GM21423 (cell line): ENCODE measurements at regions not wholly inside any gene's neighbourhood (a gene's known extent, or its start where the extent isn't known, plus 50 kb on each side); places are given as distances from the start of the nearest gene placed in this dataset.

Source experiments
- ATAC-seq: cut with Tn5 transposase; IDR thresholded peaks from one replicate; pipeline ENCODE4 v1.9.1; 2021; ENCODE audit warnings: mild to moderate bottlenecking, moderate library complexity; ENCODE audit not compliant: unreplicated experiment

DNA sequence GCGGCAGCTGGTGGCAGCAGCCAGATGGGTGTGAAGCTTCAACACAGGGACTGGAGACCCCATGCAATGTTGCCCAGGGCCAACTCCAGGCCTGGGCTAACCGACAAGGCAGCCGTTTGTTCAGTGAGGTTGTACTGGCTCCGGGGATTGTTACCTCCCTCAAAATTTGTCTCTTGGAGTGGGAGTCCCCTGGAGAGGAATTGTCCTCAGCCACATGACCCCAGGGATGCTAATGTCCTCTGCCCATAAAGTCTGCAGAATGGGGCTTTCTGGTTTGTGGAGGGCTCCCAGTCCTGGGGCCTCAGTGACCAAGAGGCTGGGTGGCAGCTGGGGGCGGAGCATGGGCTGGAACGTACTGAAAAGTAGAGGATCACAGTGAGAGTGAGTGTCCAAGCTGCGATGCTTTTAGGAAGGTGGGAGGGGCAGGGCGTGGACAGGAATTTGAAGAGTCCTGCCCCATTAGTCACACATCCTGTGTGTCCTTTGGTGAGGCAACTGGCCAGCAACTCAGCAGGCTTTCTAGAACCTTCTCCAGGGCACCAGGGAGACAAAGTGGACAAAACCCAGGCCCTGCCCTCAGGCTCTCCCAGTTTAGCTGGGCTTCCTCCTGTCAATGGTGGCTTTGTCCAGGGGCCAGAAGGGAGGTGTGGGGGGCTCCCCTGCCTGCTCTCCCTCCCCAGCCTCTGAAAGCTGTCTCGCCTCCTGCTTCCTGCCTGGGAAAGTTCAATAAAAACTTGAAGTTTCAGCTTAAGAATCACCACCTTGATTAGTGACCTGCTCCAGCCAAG lies 114.0 kb downstream of the NSG2 start:
- no peak for ATAC-seq

DNA sequence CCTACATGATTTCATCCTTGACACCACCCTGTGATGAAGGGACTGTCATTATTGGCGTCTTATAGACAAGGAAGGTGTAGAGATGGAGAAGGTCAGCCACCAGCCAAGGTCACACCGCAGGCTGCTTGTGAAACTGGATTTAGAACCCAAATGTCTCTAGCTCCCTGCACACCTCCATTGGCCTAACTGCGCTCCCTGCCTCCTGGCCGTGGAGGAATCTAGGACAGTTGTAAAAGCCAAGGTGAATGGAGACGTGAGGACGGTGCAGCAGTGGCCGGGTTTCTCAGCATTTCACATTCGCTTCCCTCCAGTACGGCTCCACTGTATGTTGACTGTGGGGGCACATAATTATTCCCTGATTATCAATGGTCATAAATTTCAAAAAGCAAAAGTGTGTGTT lies 119.9 kb downstream of the NSG2 start:
- no peak for ATAC-seq

DNA sequence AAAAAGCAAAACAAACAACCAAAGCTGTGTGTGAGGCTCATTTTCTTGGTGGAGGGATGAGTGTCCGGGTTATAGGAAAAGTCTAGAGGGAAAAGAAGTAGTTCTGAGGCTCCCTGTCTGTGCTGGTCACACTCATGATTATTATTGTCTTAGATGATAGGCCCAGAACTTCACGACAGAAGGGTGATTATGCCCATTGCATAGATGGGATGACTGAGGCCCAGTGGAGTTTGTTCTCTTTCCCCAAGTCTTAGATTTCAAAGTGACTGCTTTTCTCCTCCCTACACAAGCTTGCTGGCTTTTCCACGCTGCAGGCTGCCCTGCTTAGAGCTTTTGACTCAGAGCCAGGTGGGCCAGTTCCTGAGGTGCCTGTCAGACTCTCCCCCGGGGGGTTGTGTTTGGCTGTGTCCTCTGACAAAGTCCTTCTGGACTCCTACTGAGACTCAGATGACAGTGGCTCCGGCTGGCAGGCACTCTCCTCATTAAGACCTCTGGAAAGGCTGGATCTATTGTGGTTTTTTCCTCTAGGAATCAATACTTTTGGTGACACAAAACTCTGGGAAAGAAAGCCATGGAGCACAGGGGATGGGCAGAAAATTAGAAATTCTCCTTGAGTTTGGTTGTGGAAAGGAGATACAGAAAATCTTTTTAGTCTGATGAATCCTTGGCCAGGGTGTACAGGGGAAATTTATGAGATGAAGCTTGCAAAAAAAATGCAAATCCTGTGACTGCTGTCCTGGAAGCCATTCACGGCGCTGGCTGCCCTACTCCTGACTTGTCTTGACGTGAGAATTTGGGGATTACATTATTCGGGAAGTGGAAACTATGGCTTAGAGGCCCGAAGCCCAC lies 120.9 kb downstream of the NSG2 start:
- ATAC-seq: no peak

DNA sequence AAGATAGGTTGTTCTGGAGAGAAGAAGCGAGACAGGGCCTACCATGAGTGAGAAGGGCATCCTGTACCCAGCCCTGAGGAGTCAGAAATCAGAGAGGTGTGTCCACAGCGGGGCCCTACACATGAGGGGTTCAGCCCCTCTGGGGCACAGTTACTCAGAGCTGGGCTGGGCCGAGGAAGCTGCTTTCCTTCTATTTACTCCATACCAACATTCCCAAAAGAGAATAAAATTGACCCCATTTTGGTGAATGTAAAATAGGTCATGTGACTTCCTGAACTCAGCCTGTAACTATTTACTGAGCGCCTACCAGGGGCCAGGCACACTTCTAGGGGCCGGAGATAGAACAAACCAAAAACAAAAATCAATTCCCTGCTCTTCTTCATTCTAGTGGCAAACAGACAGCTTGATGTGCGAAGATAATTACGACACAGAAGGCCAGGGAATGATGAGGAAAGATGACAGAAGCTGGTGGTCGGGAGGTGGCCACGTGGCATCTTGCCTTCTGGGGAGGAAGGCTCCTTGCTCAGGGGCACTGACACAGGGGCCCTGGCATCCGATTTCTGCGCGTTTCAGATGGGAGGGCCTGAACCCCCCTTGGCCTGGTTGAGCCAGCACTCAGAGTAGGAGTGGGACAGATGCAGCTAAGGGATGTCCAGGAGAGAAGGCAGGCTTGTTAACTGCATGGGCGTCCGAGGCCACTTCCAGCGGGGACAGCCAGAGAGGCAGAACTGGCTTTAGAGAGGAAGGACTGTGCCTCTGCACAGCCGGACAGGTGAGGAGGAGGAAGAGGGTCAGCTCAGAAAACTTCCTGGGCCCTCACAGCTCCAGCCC lies 121.8 kb downstream of the NSG2 start:
- ATAC-seq: no peak

DNA sequence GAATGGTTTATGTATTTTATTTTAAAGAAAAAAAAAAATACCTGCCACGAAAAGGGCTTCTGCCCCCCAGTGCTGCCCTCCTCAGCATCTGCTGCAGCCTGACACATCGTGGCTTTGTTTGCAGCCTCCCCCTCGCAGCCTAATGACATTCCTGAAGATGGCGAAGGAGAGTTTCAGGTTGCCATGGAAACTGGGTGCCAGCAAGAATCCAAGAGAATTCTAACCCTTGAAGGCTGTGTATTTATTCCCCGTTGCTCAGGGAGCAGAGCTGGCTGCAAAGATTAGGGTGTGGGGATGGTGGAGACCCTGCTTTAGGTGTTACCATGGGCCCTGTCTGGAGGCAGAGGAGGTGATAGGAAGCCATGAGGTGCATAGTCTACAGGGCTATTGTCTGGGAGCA lies 126.6 kb downstream of the NSG2 start:
- no peak for ATAC-seq

DNA sequence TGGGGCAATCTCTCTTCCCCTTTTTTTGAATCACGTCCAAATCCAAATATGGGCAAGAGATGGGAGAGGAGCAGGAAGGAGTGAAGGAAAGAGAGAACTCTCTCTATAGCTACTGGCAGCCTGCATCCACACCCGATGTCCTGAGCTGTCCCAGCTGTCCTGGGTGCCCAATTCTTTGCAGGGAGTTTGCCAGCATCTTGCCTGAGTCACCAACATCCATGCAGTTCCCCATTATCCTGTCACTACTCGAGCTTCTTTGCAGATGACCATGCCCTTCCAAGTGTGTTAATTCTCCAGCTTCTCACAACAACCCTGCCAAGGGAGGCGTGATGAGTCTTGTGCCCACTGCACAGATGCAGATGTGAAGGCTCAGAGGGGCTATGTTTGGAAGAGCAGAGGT lies 127.1 kb downstream of the NSG2 start:
- no peak for ATAC-seq

DNA sequence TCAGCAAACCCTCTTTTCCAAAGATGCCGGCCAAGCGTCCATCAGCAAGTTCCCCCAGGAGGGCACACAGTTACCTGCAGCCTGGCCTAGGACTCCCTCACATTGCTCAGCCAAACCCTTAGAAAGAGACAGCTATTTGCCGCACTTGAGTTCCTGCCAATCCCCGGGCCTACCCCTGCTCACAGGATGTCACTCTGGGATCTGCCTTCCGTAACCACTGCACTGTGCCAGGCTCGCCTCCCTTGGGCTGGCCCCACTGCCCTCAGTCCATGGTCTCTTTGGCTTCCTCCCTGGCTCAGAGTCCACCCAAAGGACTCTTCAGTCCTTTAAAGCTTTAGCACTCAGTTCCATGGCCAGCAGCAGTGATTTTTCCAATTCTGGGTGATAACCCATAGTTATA lies 128.3 kb downstream of the NSG2 start:
- no peak for ATAC-seq

DNA sequence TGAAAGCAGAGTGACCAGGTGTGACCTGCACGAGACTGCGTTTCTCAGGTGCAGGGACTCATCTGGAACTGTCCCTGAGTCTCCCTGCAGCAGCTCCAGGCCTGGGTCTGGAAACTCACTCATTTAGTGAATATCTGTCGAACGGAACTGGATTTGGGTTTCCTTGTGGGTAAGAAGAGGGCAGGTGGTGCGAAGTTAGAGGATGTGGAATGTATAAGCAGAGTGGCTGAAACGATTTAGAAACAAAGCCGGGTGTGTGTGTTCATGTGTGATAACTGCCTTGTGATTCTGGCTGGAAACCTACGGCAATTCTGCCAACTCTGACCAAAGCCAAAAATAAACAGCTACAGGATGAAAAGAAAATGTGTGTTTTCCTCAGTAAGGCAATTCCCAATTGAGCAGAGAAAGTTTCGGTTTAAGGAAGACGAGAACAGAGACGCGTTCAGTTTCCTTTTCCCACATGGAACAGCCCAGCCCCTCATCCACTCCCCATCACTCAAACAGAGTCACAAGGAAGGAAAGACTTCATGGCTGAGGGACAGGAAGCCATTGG lies 130.3 kb downstream of the NSG2 start:
- ATAC-seq: no peak

DNA sequence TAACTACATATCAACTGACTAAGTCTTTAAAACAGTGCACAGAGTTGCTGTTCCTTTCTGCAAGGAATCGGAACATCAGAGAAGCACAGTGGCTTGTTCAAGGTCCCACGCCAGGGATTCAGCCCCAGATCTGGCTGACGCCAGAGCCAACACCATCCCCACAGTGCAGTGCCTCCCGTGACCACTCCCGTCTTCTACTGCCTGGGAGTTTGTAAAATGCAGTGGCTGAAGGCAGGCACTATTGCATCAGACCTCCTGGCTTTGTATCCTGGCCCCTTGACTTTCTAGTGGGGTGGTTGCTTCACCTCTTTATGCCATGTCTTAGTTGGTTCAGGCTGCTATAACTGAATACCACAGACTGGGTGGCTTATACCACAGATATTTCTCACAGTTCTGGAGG lies 131.0 kb downstream of the NSG2 start:
- ATAC-seq: no peak

DNA sequence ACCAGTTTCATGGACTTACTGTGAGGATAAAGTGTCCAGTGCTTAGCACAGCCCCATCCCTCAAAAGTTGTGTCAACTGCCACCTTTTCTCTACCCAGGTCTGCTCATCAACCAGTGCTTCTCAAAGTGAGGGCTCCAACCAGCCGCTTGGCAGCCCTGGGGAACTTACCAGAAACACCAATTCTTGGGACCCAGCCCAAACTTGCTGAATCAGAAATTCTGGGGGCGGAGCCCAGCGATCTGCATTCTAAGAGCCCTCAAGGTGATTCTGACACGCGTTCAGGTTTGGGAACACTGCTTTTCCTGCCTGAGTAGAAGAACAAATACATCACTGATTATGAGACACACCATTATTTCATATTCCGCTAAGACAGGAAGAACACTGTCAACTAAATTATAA lies 132.0 kb downstream of the NSG2 start:
- no peak for ATAC-seq

DNA sequence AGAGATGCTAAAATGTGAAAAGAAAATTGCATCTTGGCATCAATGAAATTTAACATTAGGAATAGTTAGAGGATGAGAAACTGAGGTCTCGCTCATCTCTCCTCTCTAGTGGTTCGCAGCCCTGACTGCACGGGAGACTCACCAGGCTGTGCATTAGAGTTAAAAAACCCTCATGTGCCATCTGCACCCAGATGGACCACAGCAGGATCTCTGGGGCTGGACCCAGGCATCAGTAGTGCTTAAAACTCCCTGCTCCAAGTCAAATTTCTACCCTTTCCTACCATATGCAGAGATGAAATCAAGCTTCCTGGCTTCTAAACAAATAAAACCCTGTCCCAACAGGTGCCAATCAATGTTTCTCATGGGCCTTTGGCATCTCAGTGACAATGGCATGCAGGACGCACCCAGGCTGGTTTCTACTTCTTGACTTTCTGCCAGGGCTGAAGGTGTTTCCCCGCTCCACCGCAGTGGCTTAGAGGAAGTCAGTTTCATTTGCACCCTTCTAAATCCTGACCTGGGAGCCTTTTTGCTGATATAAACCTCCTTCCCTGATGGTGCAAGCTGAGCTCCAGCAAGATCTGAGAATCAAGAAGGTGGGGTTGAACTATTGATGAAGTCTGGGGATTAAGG lies 132.6 kb downstream of the NSG2 start:
- no peak for ATAC-seq

DNA sequence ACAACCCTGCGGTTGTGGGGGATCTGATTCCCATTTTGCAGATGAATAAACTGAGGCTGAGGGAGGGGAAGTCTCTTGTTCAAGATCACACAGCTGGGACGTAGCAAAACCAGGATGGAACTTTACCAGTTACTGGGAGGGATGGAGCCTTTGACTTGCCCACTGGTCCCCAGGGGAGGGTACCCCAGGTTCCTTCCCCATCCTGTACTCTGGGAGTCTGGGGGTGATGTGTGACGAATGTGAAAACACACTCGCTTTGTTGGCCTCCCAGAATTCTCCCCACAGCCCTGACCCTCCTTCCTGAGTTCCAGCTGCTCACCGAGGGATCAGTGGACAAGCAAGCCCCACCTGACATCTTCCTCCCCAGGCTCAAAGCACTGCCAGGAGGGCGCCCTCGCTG lies 135.1 kb downstream of the NSG2 start:
- ATAC-seq: no peak

DNA sequence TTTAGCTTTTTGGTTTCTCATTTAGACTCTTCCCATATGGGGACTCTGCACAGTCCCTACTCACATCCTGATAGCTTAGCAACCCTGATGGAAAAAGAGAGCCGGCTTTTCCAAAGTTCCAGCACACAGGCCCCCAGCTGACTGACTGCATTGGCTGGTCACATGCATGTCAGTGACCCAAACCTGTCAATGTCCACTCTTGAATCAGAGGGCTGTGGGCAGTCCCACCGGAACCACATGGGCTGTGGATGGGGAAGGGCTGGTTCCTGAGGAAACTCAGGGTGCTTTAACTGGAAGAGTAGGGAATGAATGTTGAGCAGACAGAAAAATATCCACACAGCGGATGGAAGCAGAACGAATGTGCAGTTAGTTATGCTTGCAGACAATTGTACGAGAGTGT lies 136.6 kb downstream of the NSG2 start:
- ATAC-seq: no peak

DNA sequence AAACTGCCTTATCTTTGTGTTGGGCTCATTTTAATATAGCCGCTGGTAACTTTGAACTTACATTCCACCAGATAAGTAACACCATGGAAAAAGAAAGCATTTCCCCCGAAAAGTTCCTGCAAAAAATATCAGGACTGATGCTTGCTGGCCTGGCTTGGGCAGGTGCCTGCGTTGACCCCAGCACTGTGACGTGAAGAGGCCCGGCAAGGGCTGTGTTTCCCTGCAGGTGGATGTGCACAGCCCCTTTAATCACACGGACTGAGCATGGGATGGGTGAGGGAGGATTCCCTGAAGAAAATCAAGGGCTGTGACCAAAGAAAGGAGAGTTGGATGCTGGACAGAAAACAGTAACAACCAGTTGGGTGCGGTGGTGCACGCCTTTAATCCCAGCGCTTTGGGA lies 138.2 kb downstream of the NSG2 start:
- no peak for ATAC-seq

DNA sequence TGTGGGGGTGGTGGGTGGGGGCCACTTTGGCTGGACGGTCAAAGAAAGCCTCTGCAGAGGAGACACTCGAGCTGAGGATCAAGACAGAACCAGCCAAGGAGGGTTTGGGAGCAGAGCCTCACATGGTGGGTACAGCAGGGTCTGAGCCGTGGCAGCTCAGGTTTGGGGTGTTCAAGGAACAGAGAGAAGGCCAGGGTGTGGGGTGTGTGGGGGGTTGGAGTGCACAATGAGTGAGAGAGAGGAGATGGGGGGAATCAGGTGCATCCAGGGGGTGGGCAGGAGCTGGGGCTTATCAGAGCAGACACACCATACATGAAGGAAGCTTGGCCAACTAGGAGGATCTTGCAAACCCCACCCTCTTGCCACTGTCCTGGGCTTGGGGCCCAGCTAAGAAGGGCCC lies 140.0 kb downstream of the NSG2 start:
- no peak for ATAC-seq

DNA sequence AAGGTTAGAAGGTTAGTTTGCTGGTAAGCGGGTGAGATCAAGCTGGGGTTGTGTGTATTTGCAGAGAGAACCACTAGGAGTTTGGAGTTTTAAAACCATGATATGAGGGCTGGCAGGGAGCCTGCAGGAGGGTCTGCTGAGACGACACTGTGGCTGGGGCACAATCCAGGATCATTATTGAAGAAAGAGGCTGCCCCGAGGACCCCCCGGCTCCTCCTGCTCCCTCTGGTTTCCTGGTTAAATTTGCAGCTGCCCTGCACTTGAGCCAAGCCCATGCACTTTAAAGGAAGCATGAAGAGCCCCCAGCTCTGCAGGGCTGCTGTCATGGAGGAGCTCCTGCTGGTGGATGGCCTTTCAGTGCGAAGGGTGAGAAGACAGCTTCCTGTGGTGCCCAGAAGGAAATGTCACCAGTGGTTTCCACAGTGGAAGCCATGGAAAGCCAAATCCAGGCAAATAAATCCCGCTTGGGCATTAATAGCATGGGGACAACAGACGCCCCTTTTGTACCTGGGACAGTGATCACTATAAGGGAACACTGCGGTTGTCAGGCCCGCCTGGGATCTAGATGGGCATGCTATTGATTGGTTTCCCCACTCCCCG lies 140.7 kb downstream of the NSG2 start:
- no peak for ATAC-seq

DNA sequence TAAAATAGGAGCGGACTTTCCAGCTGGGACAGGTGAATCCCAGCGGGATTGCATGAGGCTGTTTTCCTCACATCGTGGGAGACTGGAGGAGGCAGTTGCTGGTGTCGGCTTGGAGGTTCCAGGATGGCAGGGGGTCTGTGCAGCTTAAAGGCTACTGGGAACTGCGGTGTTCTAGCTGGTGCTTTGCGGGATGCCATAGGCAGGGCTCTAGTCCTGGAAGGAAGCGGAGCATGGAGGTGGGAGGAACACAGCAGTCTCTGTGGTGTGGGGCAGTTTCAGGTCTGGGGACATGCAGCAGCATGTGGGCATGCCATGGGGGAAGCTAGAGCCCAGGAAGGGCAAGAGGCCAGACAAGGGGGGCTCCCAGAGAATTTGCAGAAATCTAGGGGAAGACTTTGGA lies 141.5 kb downstream of the NSG2 start:
- no peak for ATAC-seq

DNA sequence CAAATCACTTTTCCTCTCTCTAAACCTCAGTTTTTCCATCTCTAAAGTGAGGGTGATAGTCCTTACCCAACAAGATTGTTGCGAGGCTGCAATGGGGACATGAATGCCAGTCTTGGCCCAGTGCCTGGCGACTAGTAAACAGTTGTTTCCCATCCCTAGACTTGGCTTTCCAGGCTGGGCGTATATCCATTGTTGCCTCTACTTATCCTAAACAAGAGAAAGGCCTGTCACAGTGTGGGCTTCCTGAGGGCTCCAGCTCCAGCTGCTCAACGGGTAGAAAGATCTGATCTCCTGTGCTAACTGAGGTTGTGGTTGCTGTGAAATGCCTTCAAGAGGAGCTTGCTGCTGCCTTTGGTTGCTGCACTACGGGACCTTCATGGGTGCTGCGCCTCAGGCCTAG lies 142.0 kb downstream of the NSG2 start:
- no peak for ATAC-seq

DNA sequence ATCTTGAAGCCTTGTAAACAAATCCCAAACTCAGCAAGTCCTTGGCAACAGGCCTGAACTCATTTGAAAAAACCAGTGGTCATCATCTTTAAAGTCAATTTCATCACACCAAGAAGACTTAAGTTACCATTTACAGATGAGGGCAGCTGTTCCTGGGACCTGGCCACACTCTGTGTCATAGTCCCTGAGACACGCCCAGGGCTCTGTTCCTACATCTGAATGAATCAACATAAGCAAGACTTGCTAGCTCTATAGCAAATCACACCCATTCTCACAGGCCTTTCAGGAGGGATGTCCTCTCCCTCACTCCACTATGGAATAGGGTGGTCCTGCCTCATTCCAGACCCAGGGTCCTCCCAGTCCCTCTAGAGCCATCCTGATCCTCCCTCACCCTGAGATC lies 142.8 kb downstream of the NSG2 start:
- no peak for ATAC-seq
